ENCODE measurements at regions not wholly inside any gene's neighbourhood (a gene's known extent, or its start where the extent isn't known, plus 50 kb on each side); places are given as distances from the start of the nearest gene placed in this dataset.

- TF ChIP-seq POLR2AphosphoS5 (IDR thresholded peaks at IDR 0.05; ENCODE audit: low read depth, low read length): no peak
- TF ChIP-seq REST (IDR thresholded peaks at IDR 0.05; ENCODE audit: insufficient read depth in 1 of 2, low read depth in 2 of 2, low read length in 2 of 2): no peak
- no peak for TF ChIP-seq TAF1 (IDR thresholded peaks at IDR 0.05; ENCODE audit: borderline replicate concordance, insufficient read depth, low read length)
- TF ChIP-seq SIN3A (IDR thresholded peaks at IDR 0.05; ENCODE audit: borderline replicate concordance, insufficient read depth, low read length): no peak
Measured at GRCh38 chr15:96230526-96231181, 99.8 kb upstream of the NR2F2 start.

Measured in PFSK-1 (cell line).